ENCODE measurements at regions not wholly inside any gene's neighbourhood (a gene's known extent, or its start where the extent isn't known, plus 50 kb on each side); places are given as distances from the start of the nearest gene placed in this dataset.

GRCh38 chr9:14369011-14369410, 55.1 kb upstream of the NFIB start:
- H3K4me1 Mint-ChIP-seq (ENCODE audit: insufficient read depth, unreplicated experiment): peaks cover 7% of the 10 kb centered on the region
- BruUV-seq (replicated peaks): no TSS peak
- no peak for TF ChIP-seq CTCF (IDR thresholded peaks at IDR 0.05; ENCODE audit: unreplicated experiment)
- peaks cover 8% of the 10 kb centered on the region for H3K9me3 Mint-ChIP-seq (ENCODE audit: unreplicated experiment)
- intact Hi-C loops (cut with micrococcal nuclease): no loop called here
- CTCF ChIA-PET: interaction anchor here (1.1 to 2.4 kb wide), 3 partner anchors 15 to 61 kb away, joined by 3 to 16 read pairs (median 7); no protein-coding TSS in a partner anchor
- no peak overlapping the region for H3K27ac Mint-ChIP-seq (ENCODE audit: low read depth, unreplicated experiment)
- H3K4me3 Mint-ChIP-seq (ENCODE audit: unreplicated experiment): no peak overlapping the region
- H3K36me3 Mint-ChIP-seq (ENCODE audit: insufficient read depth, unreplicated experiment): peaks cover 5% of the 10 kb centered on the region
- no peak for DNase-seq (ENCODE audit: unreplicated experiment)
- no peaks in the 10 kb centered on the region for H3K27me3 Mint-ChIP-seq (ENCODE audit: insufficient read depth, unreplicated experiment)
- POLR2A ChIA-PET: interaction anchor here (0.6 to 1.5 kb wide), 4 partner anchors 15 to 719 kb away, joined by 3 to 4 read pairs (median 3); no protein-coding TSS in a partner anchor

GRCh38 chr9:14366076-14366475, 52.1 kb upstream of the NFIB start:
- ChIA-PET POLR2A (no interaction called here), CTCF (no interaction called here)
- H3K27me3 Mint-ChIP-seq (ENCODE audit: insufficient read depth, unreplicated experiment): no peaks in the 10 kb centered on the region
- intact Hi-C loops (cut with micrococcal nuclease): no loop called here
- H3K36me3 Mint-ChIP-seq (ENCODE audit: insufficient read depth, unreplicated experiment): peaks cover 5% of the 10 kb centered on the region
- TF ChIP-seq CTCF (IDR thresholded peaks at IDR 0.05; ENCODE audit: unreplicated experiment): no peak
- no peak for DNase-seq (ENCODE audit: unreplicated experiment)
- peaks cover 8% of the 10 kb centered on the region for H3K9me3 Mint-ChIP-seq (ENCODE audit: unreplicated experiment)
- H3K4me1 Mint-ChIP-seq (ENCODE audit: insufficient read depth, unreplicated experiment): no peaks in the 10 kb centered on the region
- no peak overlapping the region for H3K4me3 Mint-ChIP-seq (ENCODE audit: unreplicated experiment)
- H3K27ac Mint-ChIP-seq (ENCODE audit: low read depth, unreplicated experiment): no peak overlapping the region
- no TSS peak for BruUV-seq (replicated peaks)

- peaks cover 2% of the 10 kb centered on the region for H3K36me3 Mint-ChIP-seq (ENCODE audit: insufficient read depth, unreplicated experiment)
- no peaks in the 10 kb centered on the region for H3K4me1 Mint-ChIP-seq (ENCODE audit: insufficient read depth, unreplicated experiment)
- CTCF ChIA-PET: no interaction called here
- H3K9me3 Mint-ChIP-seq (ENCODE audit: unreplicated experiment): peaks cover 8% of the 10 kb centered on the region
- DNase-seq (ENCODE audit: unreplicated experiment): no peak
- no TSS peak for BruUV-seq (replicated peaks)
- no peaks in the 10 kb centered on the region for H3K27me3 Mint-ChIP-seq (ENCODE audit: insufficient read depth, unreplicated experiment)
- intact Hi-C loops (cut with micrococcal nuclease): no loop called here
- H3K27ac Mint-ChIP-seq (ENCODE audit: low read depth, unreplicated experiment): no peak overlapping the region
- POLR2A ChIA-PET: no interaction called here
- no peak overlapping the region for H3K4me3 Mint-ChIP-seq (ENCODE audit: unreplicated experiment)
- no peak for TF ChIP-seq CTCF (IDR thresholded peaks at IDR 0.05; ENCODE audit: unreplicated experiment)
Measured at GRCh38 chr9:14365670-14366069, 51.7 kb upstream of the NFIB start.

Measured in MCF 10A (cell line).